ENCODE measurements at regions not wholly inside any gene's neighbourhood (a gene's known extent, or its start where the extent isn't known, plus 50 kb on each side); places are given as distances from the start of the nearest gene placed in this dataset.

DNA sequence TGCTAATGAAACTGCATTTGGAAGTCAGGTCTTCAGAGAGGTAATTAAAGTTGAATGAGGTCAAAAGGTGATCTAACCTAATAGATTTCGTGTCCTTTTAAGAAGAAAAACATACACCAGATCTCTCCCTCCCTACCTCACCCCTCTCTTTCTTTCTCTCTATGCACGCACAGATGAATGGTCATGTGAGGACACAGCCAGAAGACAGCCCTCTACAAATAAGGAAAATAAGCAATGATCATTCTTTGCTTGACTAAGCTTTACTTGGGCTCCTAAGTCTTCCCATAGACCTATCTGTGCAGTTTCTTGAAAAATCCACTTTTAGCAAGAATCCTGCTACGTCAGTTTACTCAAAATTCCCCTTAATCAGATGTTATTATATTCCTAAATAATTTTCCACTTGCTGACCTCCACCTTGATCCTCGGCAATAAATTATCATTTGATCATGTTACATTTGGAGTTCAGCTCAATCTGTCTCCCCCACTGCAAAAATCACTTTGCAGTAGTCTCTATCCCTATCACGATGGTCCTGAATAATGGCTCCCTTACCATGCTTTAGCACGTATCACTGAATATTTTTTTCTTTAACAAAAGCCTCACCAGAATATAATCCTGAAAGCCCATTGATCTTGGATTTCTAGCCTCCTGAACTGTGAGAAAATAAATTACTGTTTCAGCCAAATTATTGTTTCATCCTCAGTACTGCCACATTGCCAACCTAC is 527.3 kb downstream of the GABRG1 start:
- Histone ChIP-seq H2AFZ (ENCODE audit: low read depth, low read length) (no peak overlapping the region), H3K4me1 (ENCODE audit: insufficient read depth, low read length) (no peaks in the 10 kb centered on the region), H3K9ac (ENCODE audit: low read length) (no peak overlapping the region), H3K79me2 (ENCODE audit: insufficient read depth, low read length) (no peaks in the 10 kb centered on the region), H3K9me3 (ENCODE audit: insufficient read depth, low read depth, low read length) (no peaks in the 10 kb centered on the region), H3K27me3 (ENCODE audit: insufficient read depth, low read length) (no peaks in the 10 kb centered on the region), H3K36me3 (ENCODE audit: insufficient read depth, low read length) (no peaks in the 10 kb centered on the region), H3K27ac (ENCODE audit: low read depth, low read length) (no peak overlapping the region), H3K4me2 (ENCODE audit: low read length) (no peak overlapping the region), H4K20me1 (ENCODE audit: insufficient read depth, low read length) (no peaks in the 10 kb centered on the region), H3K4me3 (ENCODE audit: insufficient read depth, low read depth, low read length) (no peak overlapping the region)
- Mint-ChIP-seq H3K9me3 (ENCODE audit: unreplicated experiment) (no peaks in the 10 kb centered on the region), H3K4me3 (ENCODE audit: unreplicated experiment) (no peak overlapping the region), H3K36me3 (ENCODE audit: low read depth, unreplicated experiment) (no peaks in the 10 kb centered on the region), H3K27ac (ENCODE audit: unreplicated experiment) (no peak overlapping the region), H3K27me3 (ENCODE audit: low read depth, unreplicated experiment) (no peaks in the 10 kb centered on the region), H3K4me1 (ENCODE audit: low read depth, unreplicated experiment) (no peaks in the 10 kb centered on the region)
- no peak for DNase-seq (ENCODE audit: low read depth)
- TF ChIP-seq, protein P1, sequence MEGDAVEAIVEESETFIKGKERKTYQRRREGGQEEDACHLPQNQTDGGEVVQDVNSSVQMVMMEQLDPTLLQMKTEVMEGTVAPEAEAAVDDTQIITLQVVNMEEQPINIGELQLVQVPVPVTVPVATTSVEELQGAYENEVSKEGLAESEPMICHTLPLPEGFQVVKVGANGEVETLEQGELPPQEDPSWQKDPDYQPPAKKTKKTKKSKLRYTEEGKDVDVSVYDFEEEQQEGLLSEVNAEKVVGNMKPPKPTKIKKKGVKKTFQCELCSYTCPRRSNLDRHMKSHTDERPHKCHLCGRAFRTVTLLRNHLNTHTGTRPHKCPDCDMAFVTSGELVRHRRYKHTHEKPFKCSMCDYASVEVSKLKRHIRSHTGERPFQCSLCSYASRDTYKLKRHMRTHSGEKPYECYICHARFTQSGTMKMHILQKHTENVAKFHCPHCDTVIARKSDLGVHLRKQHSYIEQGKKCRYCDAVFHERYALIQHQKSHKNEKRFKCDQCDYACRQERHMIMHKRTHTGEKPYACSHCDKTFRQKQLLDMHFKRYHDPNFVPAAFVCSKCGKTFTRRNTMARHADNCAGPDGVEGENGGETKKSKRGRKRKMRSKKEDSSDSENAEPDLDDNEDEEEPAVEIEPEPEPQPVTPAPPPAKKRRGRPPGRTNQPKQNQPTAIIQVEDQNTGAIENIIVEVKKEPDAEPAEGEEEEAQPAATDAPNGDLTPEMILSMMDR (IDR thresholded peaks at IDR 0.05; ENCODE audit: insufficient read depth, low read depth, low read length) = no peak
- TF ChIP-seq EZH2 (IDR thresholded peaks at IDR 0.05; ENCODE audit: insufficient read depth, low read length) = no peak
- FAIRE-seq = no peak

DNA sequence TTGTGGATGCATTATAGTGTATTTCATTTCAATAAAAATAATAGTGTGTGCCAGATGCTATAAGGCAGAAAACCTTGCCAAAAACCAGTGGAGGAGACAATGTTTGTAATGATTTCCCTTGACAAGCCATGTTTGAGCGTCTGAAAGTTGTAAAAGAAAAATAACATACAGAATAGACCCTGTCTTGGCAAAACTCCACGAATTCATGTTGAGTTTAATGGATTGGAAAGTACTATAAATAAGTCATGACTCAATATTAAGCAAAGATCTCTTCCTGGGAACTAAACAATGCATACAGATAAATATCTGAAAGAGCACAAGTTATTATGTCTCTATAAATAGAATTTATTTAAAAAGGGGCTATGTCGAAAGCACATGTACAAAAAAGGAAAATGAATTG is 543.5 kb downstream of the GABRG1 start:
- Mint-ChIP-seq H3K36me3 (ENCODE audit: low read depth, unreplicated experiment) (no peaks in the 10 kb centered on the region), H3K4me3 (ENCODE audit: unreplicated experiment) (no peak overlapping the region), H3K9me3 (ENCODE audit: unreplicated experiment) (no peaks in the 10 kb centered on the region), H3K27me3 (ENCODE audit: low read depth, unreplicated experiment) (no peaks in the 10 kb centered on the region), H3K4me1 (ENCODE audit: low read depth, unreplicated experiment) (no peaks in the 10 kb centered on the region), H3K27ac (ENCODE audit: unreplicated experiment) (no peak overlapping the region)
- no peak for TF ChIP-seq EZH2 (IDR thresholded peaks at IDR 0.05; ENCODE audit: insufficient read depth, low read length)
- TF ChIP-seq, protein P1 (IDR thresholded peaks at IDR 0.05; ENCODE audit: insufficient read depth, low read depth, low read length) = no peak
- Histone ChIP-seq H3K4me3 (ENCODE audit: insufficient read depth, low read depth, low read length) (no peak overlapping the region), H3K36me3 (ENCODE audit: insufficient read depth, low read length) (no peaks in the 10 kb centered on the region), H3K27me3 (ENCODE audit: insufficient read depth, low read length) (no peaks in the 10 kb centered on the region), H3K79me2 (ENCODE audit: insufficient read depth, low read length) (no peaks in the 10 kb centered on the region), H3K9me3 (ENCODE audit: insufficient read depth, low read depth, low read length) (peaks cover 6% of the 10 kb centered on the region), H2AFZ (ENCODE audit: low read depth, low read length) (no peak overlapping the region), H3K9ac (ENCODE audit: low read length) (no peak overlapping the region), H3K4me2 (ENCODE audit: low read length) (no peak overlapping the region), H4K20me1 (ENCODE audit: insufficient read depth, low read length) (no peaks in the 10 kb centered on the region), H3K4me1 (ENCODE audit: insufficient read depth, low read length) (no peaks in the 10 kb centered on the region), H3K27ac (ENCODE audit: low read depth, low read length) (no peak overlapping the region)
- FAIRE-seq = no peak
- DNase-seq (ENCODE audit: low read depth) = no peak

DNA sequence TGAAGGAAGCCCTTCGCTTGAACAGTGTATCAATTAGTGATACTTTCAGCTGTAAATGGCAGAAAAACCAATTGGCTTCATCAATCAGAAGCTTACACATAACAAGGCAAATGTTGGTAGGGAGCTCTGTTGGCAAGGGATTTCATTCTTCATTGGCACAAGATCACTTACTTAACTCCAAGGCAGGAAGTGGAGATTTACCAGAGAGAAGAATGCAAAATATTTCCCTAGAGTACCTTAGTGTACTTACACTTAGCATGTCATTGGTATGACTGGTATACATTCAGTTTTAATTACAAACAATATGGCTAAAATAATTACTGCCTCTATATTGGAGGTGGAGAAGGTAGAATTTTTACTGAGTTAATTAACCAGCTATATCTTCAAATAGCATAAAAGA is 545.0 kb downstream of the GABRG1 start:
- H3K27ac ChIP-seq (ENCODE audit: low read depth, low read length) = no peak overlapping the region
- H3K27ac Mint-ChIP-seq (ENCODE audit: unreplicated experiment) = no peak overlapping the region
- DNase-seq (ENCODE audit: low read depth) = no peak
- H3K79me2 ChIP-seq (ENCODE audit: insufficient read depth, low read length) = no peaks in the 10 kb centered on the region
- FAIRE-seq = no peak
- no peak overlapping the region for H3K4me2 ChIP-seq (ENCODE audit: low read length)
- no peaks in the 10 kb centered on the region for H3K27me3 Mint-ChIP-seq (ENCODE audit: low read depth, unreplicated experiment)
- H3K27me3 ChIP-seq (ENCODE audit: insufficient read depth, low read length) = no peaks in the 10 kb centered on the region
- no peaks in the 10 kb centered on the region for H3K9me3 Mint-ChIP-seq (ENCODE audit: unreplicated experiment)
- H3K9me3 ChIP-seq (ENCODE audit: insufficient read depth, low read depth, low read length) = no peaks in the 10 kb centered on the region
- H3K4me1 Mint-ChIP-seq (ENCODE audit: low read depth, unreplicated experiment) = no peaks in the 10 kb centered on the region
- H3K4me3 ChIP-seq (ENCODE audit: insufficient read depth, low read depth, low read length) = no peak overlapping the region
- no peak overlapping the region for H3K9ac ChIP-seq (ENCODE audit: low read length)
- no peak overlapping the region for H2AFZ ChIP-seq (ENCODE audit: low read depth, low read length)
- no peaks in the 10 kb centered on the region for H3K36me3 Mint-ChIP-seq (ENCODE audit: low read depth, unreplicated experiment)
- TF ChIP-seq EZH2 (IDR thresholded peaks at IDR 0.05; ENCODE audit: insufficient read depth, low read length) = no peak
- TF ChIP-seq, protein P1 (IDR thresholded peaks at IDR 0.05; ENCODE audit: insufficient read depth, low read depth, low read length) = no peak
- no peaks in the 10 kb centered on the region for H3K4me1 ChIP-seq (ENCODE audit: insufficient read depth, low read length)
- H3K4me3 Mint-ChIP-seq (ENCODE audit: unreplicated experiment) = no peak overlapping the region
- no peaks in the 10 kb centered on the region for H3K36me3 ChIP-seq (ENCODE audit: insufficient read depth, low read length)
- H4K20me1 ChIP-seq (ENCODE audit: insufficient read depth, low read length) = no peaks in the 10 kb centered on the region

All from astrocyte (in vitro differentiated cells and primary cell).